SK-N-SH treated with all-trans-retinoic acid at 6 μM for 48 hours (cell line): ENCODE measurements at regions not wholly inside any gene's neighbourhood (a gene's known extent, or its start where the extent isn't known, plus 50 kb on each side); places are given as distances from the start of the nearest gene placed in this dataset.

ENCODE experiments used
- ARNTL ChIP-seq: fragments of 450-650 bp; formaldehyde crosslinking; IDR thresholded peaks from 2 replicates; pipeline ENCODE4 v1.5.0; 2020; ENCODE audit warnings: low read depth, mild to moderate bottlenecking, moderate library complexity, borderline replicate concordance
- PATZ1 ChIP-seq: fragments of 250-450 bp; sonication (Bioruptor Pico); IDR thresholded peaks from 2 replicates; pipeline ENCODE4 v1.8.0; 2020; ENCODE audit warnings: mild to moderate bottlenecking, moderate library complexity, borderline replicate concordance
- SNAI2 ChIP-seq: fragments of 250-450 bp; sonication (Bioruptor Pico); IDR thresholded peaks from 2 replicates; pipeline ENCODE4 v1.5.0; 2020; ENCODE audit warnings: mild to moderate bottlenecking, moderate library complexity
- TCF4 ChIP-seq: fragments of 250-450 bp; sonication (Bioruptor Pico); IDR thresholded peaks from 2 replicates; pipeline ENCODE4 v1.8.0; 2021; ENCODE audit warnings: mild to moderate bottlenecking, moderate library complexity, borderline replicate concordance

GRCh38 chr5:5784101-5784500, 361.6 kb downstream of the ICE1 start:
- TF ChIP-seq SNAI2 (CRISPR knock-in tag) (no peak), ARNTL (CRISPR knock-in tag) (no peak), TCF4 (no peak), PATZ1 (CRISPR knock-in tag) (no peak)
